ENCODE measurements at regions not wholly inside any gene's neighbourhood (a gene's known extent, or its start where the extent isn't known, plus 50 kb on each side); places are given as distances from the start of the nearest gene placed in this dataset.

GRCh38 chr12:107267604-107268003, 174.3 kb upstream of the CRY1 start:
- FAIRE-seq = no peak
- DNase-seq (ENCODE audit: insufficient read length, low spot score) = no peak

- FAIRE-seq = no peak
- no peak for DNase-seq (ENCODE audit: insufficient read length, low spot score)
Observed at GRCh38 chr12:107271523-107271922, 178.2 kb upstream of the CRY1 start.

- DNase-seq (ENCODE audit: insufficient read length, low spot score) (no peak), FAIRE-seq (no peak)
Observed at GRCh38 chr12:107275530-107275929, 182.2 kb upstream of the CRY1 start.

- FAIRE-seq = no peak
- DNase-seq (ENCODE audit: insufficient read length, low spot score) = no peak
Observed at GRCh38 chr12:107277855-107278254, 184.5 kb upstream of the CRY1 start.

- DNase-seq (ENCODE audit: insufficient read length, low spot score) = no peak
- FAIRE-seq = no peak
Observed at GRCh38 chr12:107282628-107283027, 189.3 kb upstream of the CRY1 start.

GRCh38 chr12:107283652-107284051, 190.3 kb upstream of the CRY1 start:
- DNase-seq (ENCODE audit: insufficient read length, low spot score) (no peak), FAIRE-seq (no peak)

- no peak for FAIRE-seq
- DNase-seq (ENCODE audit: insufficient read length, low spot score) = no peak
Observed at GRCh38 chr12:107284692-107285091, 191.3 kb upstream of the CRY1 start.

GRCh38 chr12:107287436-107288413, 194.4 kb upstream of the CRY1 start:
- DNase-seq (ENCODE audit: insufficient read length, low spot score) (no peak), FAIRE-seq (no peak)

- no peak for FAIRE-seq
- DNase-seq (ENCODE audit: insufficient read length, low spot score) = no peak
Observed at GRCh38 chr12:107288414-107289127, 195.2 kb upstream of the CRY1 start.

- FAIRE-seq = no peak
- DNase-seq (ENCODE audit: insufficient read length, low spot score) = no peak
Observed at GRCh38 chr12:107291018-107291417, 197.7 kb upstream of the CRY1 start.

GRCh38 chr12:107296681-107297089, 203.3 kb upstream of the CRY1 start:
- FAIRE-seq = no peak
- DNase-seq (ENCODE audit: insufficient read length, low spot score) = no peak

GRCh38 chr12:107302649-107303341, 209.4 kb upstream of the CRY1 start:
- no peak for DNase-seq (ENCODE audit: insufficient read length, low spot score)
- FAIRE-seq = no peak

- no peak for DNase-seq (ENCODE audit: insufficient read length, low spot score)
- no peak for FAIRE-seq
Observed at GRCh38 chr12:107304588-107305532, 211.5 kb upstream of the CRY1 start.

GRCh38 chr12:107306141-107306659, 212.9 kb upstream of the CRY1 start:
- DNase-seq (ENCODE audit: insufficient read length, low spot score) = no peak
- FAIRE-seq = no peak

GRCh38 chr12:107308310-107308709, 215.0 kb upstream of the CRY1 start:
- DNase-seq (ENCODE audit: insufficient read length, low spot score) (no peak), FAIRE-seq (no peak)

GRCh38 chr12:107309020-107309419, 215.7 kb upstream of the CRY1 start:
- DNase-seq (ENCODE audit: insufficient read length, low spot score) (no peak), FAIRE-seq (no peak)

GRCh38 chr12:107310621-107311020, 217.3 kb upstream of the CRY1 start:
- DNase-seq (ENCODE audit: insufficient read length, low spot score) (no peak), FAIRE-seq (no peak)

GRCh38 chr12:107311682-107312081, 218.3 kb upstream of the CRY1 start:
- FAIRE-seq = no peak
- no peak for DNase-seq (ENCODE audit: insufficient read length, low spot score)

- no peak for FAIRE-seq
- no peak for DNase-seq (ENCODE audit: insufficient read length, low spot score)
Observed at GRCh38 chr12:107317751-107318555, 224.6 kb upstream of the CRY1 start.

All from GM19239 (cell line).